CD4-positive, alpha-beta T cell (primary cell): ENCODE measurements at regions not wholly inside any gene's neighbourhood (a gene's known extent, or its start where the extent isn't known, plus 50 kb on each side); places are given as distances from the start of the nearest gene placed in this dataset.

Experiments used
- ATAC-seq: fragments of 200-7000 bp; cut with Tn5 transposase; one replicate; pipeline ENCODE4 v1.10.0; 2022; ENCODE audit warnings: mild to moderate bottlenecking; ENCODE audit not compliant: poor library complexity
- CTCF ChIA-PET: fragments of 350-600 bp; sonication (Branson Sonifier 250); formaldehyde crosslinking; loops from one replicate; lab custom pipeline; 2021; ENCODE audit warnings: antibody characterized with exemption, inconsistent platforms; lab: Charles Lee
- POLR2A ChIA-PET: fragments of 350-600 bp; sonication (Branson Sonifier 250); formaldehyde crosslinking; loops from one replicate; lab custom pipeline; 2021; ENCODE audit warnings: antibody characterized with exemption, inconsistent platforms; lab: Charles Lee
- DNase-seq, 14 experiments: peaks; one replicate each; pipeline ENCODE4 v3.0.0-alpha.2; 2013 to 2020; ENCODE audit warnings: mixed read lengths in 2 of 14
- H3K27ac ChIP-seq, 2 donors: one replicate each; pipeline versions ENCODE4 v1.5.1 to v1.7.0; 2013; ENCODE audit warnings: low read length in 2 of 2, low read depth in 1 of 2, mild to moderate bottlenecking in 1 of 2
- H3K27me3 ChIP-seq, 2 experiments: 1 replicate in 1 of 2; 2 replicates in 1 of 2; pipeline versions ENCODE4 v1.6.1 to v1.7.0; 2013; ENCODE audit warnings: low read length in 2 of 2, control low read depth in 1 of 2, mild to moderate bottlenecking in 1 of 2, moderate library complexity in 1 of 2; ENCODE audit not compliant: insufficient read depth in 2 of 2, control insufficient read depth in 1 of 2
- H3K36me3 ChIP-seq: one replicate; pipeline ENCODE4 v1.6.1; 2013; ENCODE audit warnings: low read length, control low read depth; ENCODE audit not compliant: insufficient read depth
- H3K4me1 ChIP-seq: one replicate; pipeline ENCODE4 v1.6.1; 2013; ENCODE audit warnings: low read length, control low read depth; ENCODE audit not compliant: insufficient read depth
- H3K4me3 ChIP-seq: one replicate; pipeline ENCODE4 v1.5.1; 2013; ENCODE audit warnings: mild to moderate bottlenecking, low read length, moderate library complexity
- H3K9me3 ChIP-seq, 2 experiments: 1 replicate in 1 of 2; 2 replicates in 1 of 2; pipeline versions ENCODE4 v1.6.1 to v1.7.0; 2013; ENCODE audit warnings: low read length in 2 of 2, mild to moderate bottlenecking in 2 of 2, control low read depth in 1 of 2, moderate library complexity in 1 of 2; ENCODE audit not compliant: control insufficient read depth in 1 of 2, insufficient read depth in 1 of 2
- H3K27ac Mint-ChIP-seq: one replicate; pipeline ENCODE4 v1.8.0; 2020; ENCODE audit warnings: mixed read lengths
- H3K27me3 Mint-ChIP-seq: one replicate; pipeline ENCODE4 v1.8.0; 2021; ENCODE audit warnings: mixed read lengths
- H3K36me3 Mint-ChIP-seq: one replicate; pipeline ENCODE4 v1.8.0; 2021; ENCODE audit warnings: low read depth, mixed read lengths
- H3K4me1 Mint-ChIP-seq: one replicate; pipeline ENCODE4 v1.8.0; 2021; ENCODE audit warnings: low read depth, mixed read lengths
- H3K4me3 Mint-ChIP-seq: one replicate; pipeline ENCODE4 v1.8.0; 2020; ENCODE audit warnings: mild to moderate bottlenecking, mixed read lengths
- H3K9me3 Mint-ChIP-seq: one replicate; pipeline ENCODE4 v1.8.0; 2020; ENCODE audit warnings: mixed read lengths
- intact Hi-C, 2 experiments: fragments of 100-400 bp; cut with DNase I in 1 of 2; cut with micrococcal nuclease in 1 of 2; formaldehyde crosslinking; loops; one replicate each; pipeline versions ENCODE4 v1.15.1 to v1.9.0; 2023 to 2025; cut with DNase I, micrococcal nuclease
- TF ChIP-seq, protein P1 (sequence below): fragments of 200-600 bp; IDR thresholded peaks from one replicate; pipeline ENCODE4 v1.8.0; 2022; ENCODE audit warnings: antibody characterized with exemption, mild to moderate bottlenecking

DNA sequence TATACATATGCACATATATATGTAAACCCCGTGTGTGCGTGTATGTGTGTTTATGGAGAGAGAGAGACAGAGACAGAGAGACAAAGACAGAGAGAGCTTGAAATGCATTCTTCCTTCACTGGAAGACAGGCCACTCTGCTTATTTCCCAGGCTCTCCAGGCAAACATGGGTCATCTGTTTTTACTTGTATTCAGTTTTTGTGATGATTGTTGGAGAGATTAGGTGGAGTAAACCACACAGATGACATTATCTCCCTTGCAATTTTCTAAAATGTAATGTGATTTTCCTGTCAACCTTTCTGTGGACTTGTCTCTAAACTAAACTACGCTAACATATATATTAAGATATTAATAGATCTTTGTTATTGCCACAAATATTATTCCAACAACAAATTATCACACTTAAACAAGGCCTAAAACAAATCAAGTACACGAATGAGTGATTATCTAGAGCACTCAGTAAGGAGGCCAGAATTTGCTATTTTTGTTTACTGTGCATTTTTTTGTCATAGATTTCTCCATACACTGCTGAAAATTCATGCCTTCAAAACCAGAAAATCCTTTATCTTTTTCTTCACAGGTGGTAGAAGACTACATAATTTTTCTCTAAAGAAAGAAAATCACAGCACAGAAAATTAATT, 251.8 kb upstream of the SLIT2 start:
- peaks cover 0 to 10% of the 10 kb centered on the region in 2 experiments for H3K9me3 ChIP-seq
- CTCF ChIA-PET: no interaction called here
- H3K4me3 ChIP-seq: no peak overlapping the region
- H3K4me1 ChIP-seq: no peaks in the 10 kb centered on the region
- Mint-ChIP-seq H3K4me1 (no peaks in the 10 kb centered on the region), H3K36me3 (no peaks in the 10 kb centered on the region), H3K4me3 (no peak overlapping the region), H3K27me3 (no peaks in the 10 kb centered on the region), H3K27ac (no peak overlapping the region), H3K9me3 (peaks cover 5% of the 10 kb centered on the region)
- no peak overlapping the region for H3K27ac ChIP-seq
- no peaks in the 10 kb centered on the region for H3K36me3 ChIP-seq
- DNase-seq (no peak), ATAC-seq (no peak)
- intact Hi-C loops: no loop called here
- no peaks in the 10 kb centered on the region for H3K27me3 ChIP-seq
- TF ChIP-seq, protein P1, sequence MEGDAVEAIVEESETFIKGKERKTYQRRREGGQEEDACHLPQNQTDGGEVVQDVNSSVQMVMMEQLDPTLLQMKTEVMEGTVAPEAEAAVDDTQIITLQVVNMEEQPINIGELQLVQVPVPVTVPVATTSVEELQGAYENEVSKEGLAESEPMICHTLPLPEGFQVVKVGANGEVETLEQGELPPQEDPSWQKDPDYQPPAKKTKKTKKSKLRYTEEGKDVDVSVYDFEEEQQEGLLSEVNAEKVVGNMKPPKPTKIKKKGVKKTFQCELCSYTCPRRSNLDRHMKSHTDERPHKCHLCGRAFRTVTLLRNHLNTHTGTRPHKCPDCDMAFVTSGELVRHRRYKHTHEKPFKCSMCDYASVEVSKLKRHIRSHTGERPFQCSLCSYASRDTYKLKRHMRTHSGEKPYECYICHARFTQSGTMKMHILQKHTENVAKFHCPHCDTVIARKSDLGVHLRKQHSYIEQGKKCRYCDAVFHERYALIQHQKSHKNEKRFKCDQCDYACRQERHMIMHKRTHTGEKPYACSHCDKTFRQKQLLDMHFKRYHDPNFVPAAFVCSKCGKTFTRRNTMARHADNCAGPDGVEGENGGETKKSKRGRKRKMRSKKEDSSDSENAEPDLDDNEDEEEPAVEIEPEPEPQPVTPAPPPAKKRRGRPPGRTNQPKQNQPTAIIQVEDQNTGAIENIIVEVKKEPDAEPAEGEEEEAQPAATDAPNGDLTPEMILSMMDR: no peak
- POLR2A ChIA-PET: no interaction called here

DNA sequence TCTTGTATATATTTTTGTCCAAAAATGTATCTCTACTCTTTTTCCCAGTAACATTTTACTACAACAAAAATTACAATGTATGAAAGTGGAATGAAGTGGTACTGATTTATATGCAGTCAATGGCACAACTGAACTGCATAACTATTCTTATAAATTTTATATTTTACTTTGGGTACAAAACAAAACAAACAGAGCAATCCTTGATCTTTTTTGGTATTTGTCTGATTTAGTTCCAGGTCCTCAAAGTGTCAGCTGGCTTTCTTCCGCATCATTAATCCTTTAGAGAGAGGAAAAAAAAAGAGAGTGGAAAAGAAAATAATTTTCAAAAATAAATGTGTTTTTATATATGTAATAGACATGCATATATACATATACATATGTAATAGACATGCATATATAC, 252.4 kb upstream of the SLIT2 start:
- DNase-seq: no peak
- CTCF ChIA-PET: no interaction called here
- peaks cover 5% of the 10 kb centered on the region for H3K9me3 Mint-ChIP-seq
- Histone ChIP-seq H3K4me3 (no peak overlapping the region), H3K27ac (no peak overlapping the region), H3K9me3 (peaks cover 0 to 5% of the 10 kb centered on the region in 2 experiments), H3K4me1 (no peaks in the 10 kb centered on the region), H3K36me3 (no peaks in the 10 kb centered on the region), H3K27me3 (no peaks in the 10 kb centered on the region)
- intact Hi-C loops: no loop called here
- POLR2A ChIA-PET: no interaction called here
- H3K4me1 Mint-ChIP-seq: no peaks in the 10 kb centered on the region
- H3K27ac Mint-ChIP-seq: no peak overlapping the region
- no peaks in the 10 kb centered on the region for H3K27me3 Mint-ChIP-seq
- TF ChIP-seq, protein P1: no peak
- no peak for ATAC-seq
- H3K36me3 Mint-ChIP-seq: no peaks in the 10 kb centered on the region
- H3K4me3 Mint-ChIP-seq: no peak overlapping the region

- Histone ChIP-seq H3K4me3 (no peak overlapping the region), H3K27me3 (no peaks in the 10 kb centered on the region), H3K9me3 (no peaks in the 10 kb centered on the region), H3K27ac (no peak overlapping the region), H3K4me1 (no peaks in the 10 kb centered on the region), H3K36me3 (no peaks in the 10 kb centered on the region)
- TF ChIP-seq, protein P1: no peak
- ChIA-PET CTCF (no interaction called here), POLR2A (no interaction called here)
- Mint-ChIP-seq H3K27me3 (no peaks in the 10 kb centered on the region), H3K9me3 (peaks cover 5% of the 10 kb centered on the region), H3K36me3 (no peaks in the 10 kb centered on the region), H3K27ac (no peak overlapping the region), H3K4me3 (no peak overlapping the region), H3K4me1 (no peaks in the 10 kb centered on the region)
- intact Hi-C loops: no loop called here
- ATAC-seq (no peak), DNase-seq (no peak)
Measured at GRCh38 chr4:19993242-19993641, 258.5 kb upstream of the SLIT2 start.
